ENCODE measurements at regions not wholly inside any gene's neighbourhood (a gene's known extent, or its start where the extent isn't known, plus 50 kb on each side); places are given as distances from the start of the nearest gene placed in this dataset.

- no peak overlapping the region for H2AFZ ChIP-seq (ENCODE audit: low read length)
- H4K20me1 ChIP-seq (ENCODE audit: control insufficient read depth, extremely low read depth, insufficient read depth, low read length), result no peaks in the 10 kb centered on the region
- no peaks in the 10 kb centered on the region for H3K36me3 ChIP-seq (ENCODE audit: control insufficient read depth, insufficient read depth, low read length)
- H3K4me2 ChIP-seq (ENCODE audit: extremely low read depth, insufficient read depth, low read length), result no peak overlapping the region
- no peaks in the 10 kb centered on the region for H3K27me3 ChIP-seq (ENCODE audit: control insufficient read depth, insufficient read depth, low read length)
- no peak for TF ChIP-seq EZH2 (IDR thresholded peaks at IDR 0.05; ENCODE audit: low read length, missing control alignments)
- TF ChIP-seq, protein P1, sequence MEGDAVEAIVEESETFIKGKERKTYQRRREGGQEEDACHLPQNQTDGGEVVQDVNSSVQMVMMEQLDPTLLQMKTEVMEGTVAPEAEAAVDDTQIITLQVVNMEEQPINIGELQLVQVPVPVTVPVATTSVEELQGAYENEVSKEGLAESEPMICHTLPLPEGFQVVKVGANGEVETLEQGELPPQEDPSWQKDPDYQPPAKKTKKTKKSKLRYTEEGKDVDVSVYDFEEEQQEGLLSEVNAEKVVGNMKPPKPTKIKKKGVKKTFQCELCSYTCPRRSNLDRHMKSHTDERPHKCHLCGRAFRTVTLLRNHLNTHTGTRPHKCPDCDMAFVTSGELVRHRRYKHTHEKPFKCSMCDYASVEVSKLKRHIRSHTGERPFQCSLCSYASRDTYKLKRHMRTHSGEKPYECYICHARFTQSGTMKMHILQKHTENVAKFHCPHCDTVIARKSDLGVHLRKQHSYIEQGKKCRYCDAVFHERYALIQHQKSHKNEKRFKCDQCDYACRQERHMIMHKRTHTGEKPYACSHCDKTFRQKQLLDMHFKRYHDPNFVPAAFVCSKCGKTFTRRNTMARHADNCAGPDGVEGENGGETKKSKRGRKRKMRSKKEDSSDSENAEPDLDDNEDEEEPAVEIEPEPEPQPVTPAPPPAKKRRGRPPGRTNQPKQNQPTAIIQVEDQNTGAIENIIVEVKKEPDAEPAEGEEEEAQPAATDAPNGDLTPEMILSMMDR (conservative IDR thresholded peaks at IDR 0.05 in 1 of 2, IDR thresholded peaks at IDR 0.05 in 1 of 2; ENCODE audit: low read depth in 1 of 2, low read length in 2 of 2), result no peak
- no peaks in the 10 kb centered on the region for H3K4me1 ChIP-seq (ENCODE audit: control insufficient read depth, extremely low read depth, insufficient read depth, low read length)
- DNase-seq (ENCODE audit: low read depth in 2 of 2), result no peak
- no peak overlapping the region for H3K4me3 ChIP-seq (replicated peaks in 1 of 4; ENCODE audit: control extremely low read depth in 1 of 4, insufficient read depth in 1 of 4, low read depth in 3 of 4, low read length in 4 of 4)
- no peak overlapping the region for H3K27ac ChIP-seq (ENCODE audit: insufficient read depth, low read length)
- no peaks in the 10 kb centered on the region for H3K79me2 ChIP-seq (ENCODE audit: control insufficient read depth, insufficient read depth, low read length)
- H3K9ac ChIP-seq (ENCODE audit: insufficient read depth, low read length), result no peak overlapping the region
- H3K9me3 ChIP-seq (ENCODE audit: control insufficient read depth, insufficient read depth, low read depth, low read length), result no peaks in the 10 kb centered on the region
Observed at GRCh38 chr20:1720845-1721475, 63.4 kb upstream of the SIRPG start.

DNA sequence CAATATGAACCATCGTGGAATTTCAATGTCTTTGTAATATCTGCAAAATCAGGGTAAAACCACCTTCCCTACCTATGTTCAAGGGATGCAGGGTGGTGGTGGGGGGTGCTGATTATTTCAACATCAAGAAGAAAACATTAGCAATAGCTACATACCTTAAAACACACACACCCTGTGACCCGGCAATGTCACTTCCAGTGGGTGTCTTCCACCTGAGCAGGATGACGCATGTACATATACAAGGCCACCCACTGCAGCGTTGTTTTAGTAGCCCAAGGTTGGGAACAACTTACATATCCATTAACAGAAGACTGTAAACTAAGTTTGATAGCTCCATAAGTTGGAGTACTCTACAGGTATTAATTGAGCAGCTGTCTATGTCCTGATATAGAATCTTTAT lies 62.6 kb upstream of the SIRPG start:
- TF ChIP-seq, protein P1 (conservative IDR thresholded peaks at IDR 0.05 in 1 of 2, IDR thresholded peaks at IDR 0.05 in 1 of 2; ENCODE audit: low read depth in 1 of 2, low read length in 2 of 2), result no peak
- no peak for TF ChIP-seq EZH2 (IDR thresholded peaks at IDR 0.05; ENCODE audit: low read length, missing control alignments)
- Histone ChIP-seq H3K4me2 (ENCODE audit: extremely low read depth, insufficient read depth, low read length) (no peak overlapping the region), H3K4me3 (replicated peaks in 1 of 4; ENCODE audit: control extremely low read depth in 1 of 4, insufficient read depth in 1 of 4, low read depth in 3 of 4, low read length in 4 of 4) (no peak overlapping the region), H3K27me3 (ENCODE audit: control insufficient read depth, insufficient read depth, low read length) (no peaks in the 10 kb centered on the region), H3K27ac (ENCODE audit: insufficient read depth, low read length) (no peak overlapping the region), H3K4me1 (ENCODE audit: control insufficient read depth, extremely low read depth, insufficient read depth, low read length) (no peaks in the 10 kb centered on the region), H4K20me1 (ENCODE audit: control insufficient read depth, extremely low read depth, insufficient read depth, low read length) (no peaks in the 10 kb centered on the region), H3K9me3 (ENCODE audit: control insufficient read depth, insufficient read depth, low read depth, low read length) (no peaks in the 10 kb centered on the region), H3K36me3 (ENCODE audit: control insufficient read depth, insufficient read depth, low read length) (no peaks in the 10 kb centered on the region), H2AFZ (ENCODE audit: low read length) (no peak overlapping the region), H3K79me2 (ENCODE audit: control insufficient read depth, insufficient read depth, low read length) (no peaks in the 10 kb centered on the region), H3K9ac (ENCODE audit: insufficient read depth, low read length) (no peak overlapping the region)
- no peak for DNase-seq (ENCODE audit: low read depth in 2 of 2)

DNA sequence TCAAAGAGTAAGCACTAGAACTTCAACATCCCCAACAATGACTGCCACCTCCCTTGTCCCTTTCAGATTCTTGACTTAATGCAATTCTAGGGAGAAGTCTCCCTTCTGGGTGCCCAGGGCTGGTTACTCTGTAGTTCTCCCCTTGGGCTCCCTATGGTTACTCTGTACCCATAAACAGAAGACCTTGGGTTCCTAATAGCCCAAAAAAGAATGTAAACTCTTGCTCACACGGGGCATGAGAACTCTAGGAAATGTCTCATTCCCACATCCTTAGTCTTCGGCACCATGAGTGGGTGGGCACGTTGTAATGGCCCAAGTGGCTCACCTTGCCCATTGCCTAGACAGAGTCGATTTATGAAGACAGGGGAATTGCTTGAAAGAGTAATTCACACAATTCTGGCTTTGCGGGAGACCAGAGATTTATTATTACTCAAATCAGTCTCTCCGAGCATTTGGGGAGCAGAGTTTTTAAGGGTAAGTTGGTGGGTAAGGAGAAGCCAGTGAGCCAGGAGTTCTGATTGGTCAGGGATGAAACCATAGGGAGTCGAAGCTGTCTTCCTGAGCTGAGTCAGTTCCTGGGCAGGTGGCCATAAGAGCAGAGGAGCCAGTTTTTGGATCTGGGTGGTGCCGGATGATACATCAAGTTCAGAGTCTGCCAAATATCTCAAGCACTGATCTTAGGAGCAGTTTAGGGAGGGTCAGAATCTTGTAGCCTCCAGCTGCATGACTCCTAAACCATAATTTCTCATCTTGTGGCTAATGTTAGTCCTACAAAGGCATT lies 61.2 kb upstream of the SIRPG start:
- H3K4me2 ChIP-seq (ENCODE audit: extremely low read depth, insufficient read depth, low read length), result peak overlapping the region; percentile 35
- H3K36me3 ChIP-seq (ENCODE audit: control insufficient read depth, insufficient read depth, low read length), result no peaks in the 10 kb centered on the region
- TF ChIP-seq EZH2 (IDR thresholded peaks at IDR 0.05; ENCODE audit: low read length, missing control alignments), result no peak
- TF ChIP-seq, protein P1 (conservative IDR thresholded peaks at IDR 0.05 in 1 of 2, IDR thresholded peaks at IDR 0.05 in 1 of 2; ENCODE audit: low read depth in 1 of 2, low read length in 2 of 2), result no peak
- peaks cover 4% of the 10 kb centered on the region for H3K27me3 ChIP-seq (ENCODE audit: control insufficient read depth, insufficient read depth, low read length)
- H3K27ac ChIP-seq (ENCODE audit: insufficient read depth, low read length), result no peak overlapping the region
- no peak overlapping the region for H2AFZ ChIP-seq (ENCODE audit: low read length)
- no peaks in the 10 kb centered on the region for H3K9me3 ChIP-seq (ENCODE audit: control insufficient read depth, insufficient read depth, low read depth, low read length)
- H3K4me1 ChIP-seq (ENCODE audit: control insufficient read depth, extremely low read depth, insufficient read depth, low read length), result no peaks in the 10 kb centered on the region
- H3K4me3 ChIP-seq (replicated peaks in 1 of 4; ENCODE audit: control extremely low read depth in 1 of 4, insufficient read depth in 1 of 4, low read depth in 3 of 4, low read length in 4 of 4), result no peak overlapping the region
- H4K20me1 ChIP-seq (ENCODE audit: control insufficient read depth, extremely low read depth, insufficient read depth, low read length), result no peaks in the 10 kb centered on the region
- no peak overlapping the region for H3K9ac ChIP-seq (ENCODE audit: insufficient read depth, low read length)
- peak; percentile 36 to 90 for DNase-seq (ENCODE audit: low read depth in 2 of 2)
- no peaks in the 10 kb centered on the region for H3K79me2 ChIP-seq (ENCODE audit: control insufficient read depth, insufficient read depth, low read length)

Measured in fibroblast of lung (primary cell).